Uterus (tissue), 2 donors: ENCODE measurements at regions not wholly inside any gene's neighbourhood (a gene's known extent, or its start where the extent isn't known, plus 50 kb on each side); places are given as distances from the start of the nearest gene placed in this dataset.

Experiments
- CTCF ChIP-seq, 4 experiments: fragments of 200-600 bp in 2 of 4; fragments of 450-650 bp in 2 of 4; sonication (generic) in 2 of 4; IDR thresholded peaks; one replicate each; pipeline ENCODE4 v1.5.1; 2016 to 2019; ENCODE audit warnings: antibody characterized with exemption in 4 of 4, mild to moderate bottlenecking in 2 of 4, moderate library complexity in 1 of 4
- POLR2A ChIP-seq, 2 donors: fragments of 450-650 bp; IDR thresholded peaks; one replicate each; pipeline ENCODE4 v1.6.1; 2016; ENCODE audit warnings: antibody characterized with exemption in 2 of 2, mild to moderate bottlenecking in 1 of 2, moderate library complexity in 1 of 2

GRCh38 chr4:173752610-173753230 lies 222.7 kb upstream of the HAND2 start:
- TF ChIP-seq CTCF (IDR thresholded peaks at IDR 0.05) (no peak), POLR2A (IDR thresholded peaks at IDR 0.05) (no peak)
